ENCODE measurements at regions not wholly inside any gene's neighbourhood (a gene's known extent, or its start where the extent isn't known, plus 50 kb on each side); places are given as distances from the start of the nearest gene placed in this dataset.

DNA sequence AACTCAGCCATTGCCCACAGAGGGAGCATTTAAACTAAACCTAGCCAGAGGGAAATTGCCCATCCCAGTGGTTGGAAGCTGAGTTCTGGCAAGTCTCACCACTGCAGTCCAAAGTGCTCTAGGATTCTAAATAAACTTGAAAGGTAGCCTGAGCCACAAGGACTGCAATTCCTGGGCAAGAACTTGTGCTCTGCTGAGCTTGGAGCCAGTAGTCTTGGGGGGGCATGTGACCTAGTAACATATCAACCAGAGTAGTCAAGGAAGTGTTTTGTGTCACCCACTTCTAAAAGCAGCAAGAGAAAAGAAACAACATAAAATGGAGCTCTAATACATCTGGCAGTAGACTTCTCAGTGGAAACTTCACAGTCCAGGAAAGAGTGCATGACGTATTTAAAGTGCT lies 167.0 kb downstream of the PTH2R start:
- TF ChIP-seq EZH2 (IDR thresholded peaks at IDR 0.05; ENCODE audit: borderline replicate concordance, insufficient read depth, low read depth, low read length, poor library complexity, severe bottlenecking), result no peak
- TF ChIP-seq, protein P1, sequence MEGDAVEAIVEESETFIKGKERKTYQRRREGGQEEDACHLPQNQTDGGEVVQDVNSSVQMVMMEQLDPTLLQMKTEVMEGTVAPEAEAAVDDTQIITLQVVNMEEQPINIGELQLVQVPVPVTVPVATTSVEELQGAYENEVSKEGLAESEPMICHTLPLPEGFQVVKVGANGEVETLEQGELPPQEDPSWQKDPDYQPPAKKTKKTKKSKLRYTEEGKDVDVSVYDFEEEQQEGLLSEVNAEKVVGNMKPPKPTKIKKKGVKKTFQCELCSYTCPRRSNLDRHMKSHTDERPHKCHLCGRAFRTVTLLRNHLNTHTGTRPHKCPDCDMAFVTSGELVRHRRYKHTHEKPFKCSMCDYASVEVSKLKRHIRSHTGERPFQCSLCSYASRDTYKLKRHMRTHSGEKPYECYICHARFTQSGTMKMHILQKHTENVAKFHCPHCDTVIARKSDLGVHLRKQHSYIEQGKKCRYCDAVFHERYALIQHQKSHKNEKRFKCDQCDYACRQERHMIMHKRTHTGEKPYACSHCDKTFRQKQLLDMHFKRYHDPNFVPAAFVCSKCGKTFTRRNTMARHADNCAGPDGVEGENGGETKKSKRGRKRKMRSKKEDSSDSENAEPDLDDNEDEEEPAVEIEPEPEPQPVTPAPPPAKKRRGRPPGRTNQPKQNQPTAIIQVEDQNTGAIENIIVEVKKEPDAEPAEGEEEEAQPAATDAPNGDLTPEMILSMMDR (IDR thresholded peaks at IDR 0.05), result no peak
- Histone ChIP-seq H3K27me3 (replicated peaks in 1 of 4; ENCODE audit: control extremely low read depth in 1 of 4, control insufficient read depth in 3 of 4, insufficient read depth in 4 of 4, low read length in 3 of 4) (no peaks in the 10 kb centered on the region), H3K9ac (ENCODE audit: low read length) (no peak overlapping the region), H3K27ac (ENCODE audit: low read length in 2 of 2) (no peak overlapping the region), H3K79me2 (ENCODE audit: control insufficient read depth, insufficient read depth, low read length) (no peaks in the 10 kb centered on the region), H3K36me3 (replicated peaks in 1 of 2; ENCODE audit: control extremely low read depth in 1 of 2, control insufficient read depth in 1 of 2, extremely low read depth in 1 of 2, insufficient read depth in 2 of 2, low read length in 1 of 2) (no peaks in the 10 kb centered on the region), H3K4me1 (ENCODE audit: control insufficient read depth in 2 of 2, insufficient read depth in 2 of 2, low read length in 2 of 2) (no peaks in the 10 kb centered on the region), H3K4me3 (ENCODE audit: control extremely low read depth in 1 of 5, extremely low read depth in 1 of 5, insufficient read depth in 1 of 5, low read depth in 2 of 5, low read length in 4 of 5) (no peak overlapping the region), H3K4me2 (replicated peaks; ENCODE audit: low read depth, low read length, poor library complexity, severe bottlenecking) (no peak overlapping the region), H2AFZ (ENCODE audit: insufficient read depth, low read depth, low read length, poor library complexity, severe bottlenecking) (no peak overlapping the region), H3K9me3 (ENCODE audit: control extremely low read depth in 1 of 3, control insufficient read depth in 2 of 3, insufficient read depth in 1 of 3, low read length in 2 of 3) (peaks cover 0 to 6% (median 0%) of the 10 kb centered on the region in 3 donors), H4K20me1 (ENCODE audit: control insufficient read depth, insufficient read depth, low read length, poor library complexity, severe bottlenecking) (no peaks in the 10 kb centered on the region)
- ChIA-PET POLR2A (no interaction called here), CTCF (no interaction called here)
- intact Hi-C loops (cut with micrococcal nuclease), result no loop called here
- ATAC-seq (ENCODE audit: low read depth) (no peak), DNase-seq (no peak)
- Mint-ChIP-seq H3K27ac (no peak overlapping the region), H3K4me3 (no peak overlapping the region), H3K4me1 (no peaks in the 10 kb centered on the region), H3K27me3 (peaks cover 4% of the 10 kb centered on the region), H3K9me3 (ENCODE audit: insufficient read depth) (no peaks in the 10 kb centered on the region)
- no CpG with 5 or more reads among the region's 1 CpG for WGBS (ENCODE audit: insufficient coverage)

DNA sequence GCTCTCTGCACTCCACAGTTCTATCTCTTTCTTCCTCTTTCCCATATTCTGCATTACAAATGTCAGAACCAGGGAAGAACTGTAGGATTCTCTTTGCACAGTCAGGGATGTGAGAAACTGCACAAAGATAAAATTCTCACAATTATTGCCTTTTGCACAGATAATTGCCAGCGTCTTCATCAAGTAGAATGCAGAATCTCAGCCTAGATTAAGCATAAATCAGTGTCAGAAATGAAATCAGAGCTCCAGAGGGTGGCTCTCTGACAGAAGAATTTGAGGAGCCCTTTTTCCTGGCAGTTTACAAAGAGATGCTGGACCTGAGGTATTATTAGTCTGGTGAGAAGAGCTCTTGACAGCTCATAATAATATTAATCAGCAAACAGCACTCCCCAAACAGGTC lies 173.1 kb downstream of the PTH2R start:
- H3K4me1 Mint-ChIP-seq, result no peaks in the 10 kb centered on the region
- H3K27me3 ChIP-seq (replicated peaks in 1 of 4; ENCODE audit: control extremely low read depth in 1 of 4, control insufficient read depth in 3 of 4, insufficient read depth in 4 of 4, low read length in 3 of 4), result no peaks in the 10 kb centered on the region
- ATAC-seq (ENCODE audit: low read depth) (no peak), DNase-seq (no peak)
- H3K27me3 Mint-ChIP-seq, result no peaks in the 10 kb centered on the region
- peaks cover 0 to 3% (median 0%) of the 10 kb centered on the region in 3 donors for H3K9me3 ChIP-seq (ENCODE audit: control extremely low read depth in 1 of 3, control insufficient read depth in 2 of 3, insufficient read depth in 1 of 3, low read length in 2 of 3)
- CTCF ChIA-PET, result no interaction called here
- H3K4me1 ChIP-seq (ENCODE audit: control insufficient read depth in 2 of 2, insufficient read depth in 2 of 2, low read length in 2 of 2), result no peaks in the 10 kb centered on the region
- intact Hi-C loops (cut with micrococcal nuclease), result no loop called here
- no peak overlapping the region for H3K4me3 Mint-ChIP-seq
- H3K79me2 ChIP-seq (ENCODE audit: control insufficient read depth, insufficient read depth, low read length), result no peaks in the 10 kb centered on the region
- H3K36me3 ChIP-seq (replicated peaks in 1 of 2; ENCODE audit: control extremely low read depth in 1 of 2, control insufficient read depth in 1 of 2, extremely low read depth in 1 of 2, insufficient read depth in 2 of 2, low read length in 1 of 2), result no peaks in the 10 kb centered on the region
- no peak overlapping the region for H3K27ac ChIP-seq (ENCODE audit: low read length in 2 of 2)
- 71% methylated on average over 1 of the region's 1 CpG for WGBS (ENCODE audit: insufficient coverage)
- H4K20me1 ChIP-seq (ENCODE audit: control insufficient read depth, insufficient read depth, low read length, poor library complexity, severe bottlenecking), result no peaks in the 10 kb centered on the region
- TF ChIP-seq EZH2 (IDR thresholded peaks at IDR 0.05; ENCODE audit: borderline replicate concordance, insufficient read depth, low read depth, low read length, poor library complexity, severe bottlenecking), result no peak
- TF ChIP-seq, protein P1 (IDR thresholded peaks at IDR 0.05), result no peak
- no peak overlapping the region for H3K4me2 ChIP-seq (replicated peaks; ENCODE audit: low read depth, low read length, poor library complexity, severe bottlenecking)
- H3K4me3 ChIP-seq (ENCODE audit: control extremely low read depth in 1 of 5, extremely low read depth in 1 of 5, insufficient read depth in 1 of 5, low read depth in 2 of 5, low read length in 4 of 5), result no peak overlapping the region
- no peak overlapping the region for H3K9ac ChIP-seq (ENCODE audit: low read length)
- POLR2A ChIA-PET, result no interaction called here
- H3K9me3 Mint-ChIP-seq (ENCODE audit: insufficient read depth), result no peaks in the 10 kb centered on the region
- H2AFZ ChIP-seq (ENCODE audit: insufficient read depth, low read depth, low read length, poor library complexity, severe bottlenecking), result no peak overlapping the region
- no peak overlapping the region for H3K27ac Mint-ChIP-seq
